Adrenal gland (tissue), 5 donors: ENCODE measurements at regions not wholly inside any gene's neighbourhood (a gene's known extent, or its start where the extent isn't known, plus 50 kb on each side); places are given as distances from the start of the nearest gene placed in this dataset.

Source experiments
- CTCF ChIP-seq, 6 experiments: fragments of 450-650 bp in 4 of 6; fragments of 200-600 bp in 2 of 6; sonication (generic) in 1 of 6; IDR thresholded peaks; 1 replicate in 5 of 6; 2 replicates in 1 of 6; pipeline versions ENCODE4 v1.5.1 to v1.8.0; 2016 to 2021; ENCODE audit warnings: antibody characterized with exemption in 6 of 6, mild to moderate bottlenecking in 2 of 6, moderate library complexity in 1 of 6
- POLR2A ChIP-seq, 2 donors: fragments of 450-650 bp; IDR thresholded peaks; one replicate each; pipeline ENCODE4 v1.6.1; 2017; ENCODE audit warnings: antibody characterized with exemption in 2 of 2, mild to moderate bottlenecking in 2 of 2, moderate library complexity in 1 of 2
- donor health status: DM: no; HTN: no; CAD: no.

- TF ChIP-seq POLR2A (IDR thresholded peaks at IDR 0.05), result no peak
- no peak for TF ChIP-seq CTCF (IDR thresholded peaks at IDR 0.05)
These were observed 723.1 kb downstream of the MATN1 start for GRCh38 chr1:30000266-30000665.
